ENCODE measurements at regions not wholly inside any gene's neighbourhood (a gene's known extent, or its start where the extent isn't known, plus 50 kb on each side); places are given as distances from the start of the nearest gene placed in this dataset.

GRCh38 chr6:167700199-167700598, 126.5 kb upstream of the AFDN start:
- TF ChIP-seq CTCF (conservative IDR thresholded peaks at IDR 0.05; ENCODE audit: low read depth in 2 of 2): no peak
- no peak for TF ChIP-seq POLR2AphosphoS5 (IDR thresholded peaks at IDR 0.05; ENCODE audit: low read depth)
